ENCODE measurements at regions not wholly inside any gene's neighbourhood (a gene's known extent, or its start where the extent isn't known, plus 50 kb on each side); places are given as distances from the start of the nearest gene placed in this dataset.
"Not testable (repeated sequence)": the region's sequence is repeated elsewhere in the genome, so short reads cannot be mapped to it uniquely, and the experiment has no call there.

GRCh38 chr2:116769514-116769913, 1045.0 kb upstream of the DDX18 start:
- DNase-seq (ENCODE audit: low spot score): no peak

- DNase-seq (ENCODE audit: low spot score): no peak
These were observed 1037.9 kb upstream of the DDX18 start for GRCh38 chr2:116776556-116776955.

GRCh38 chr2:116787848-116788247, 1026.6 kb upstream of the DDX18 start:
- no peak for DNase-seq (ENCODE audit: low spot score)

GRCh38 chr2:116802671-116803070, 1011.8 kb upstream of the DDX18 start:
- no peak for DNase-seq (ENCODE audit: low spot score)

- no peak for DNase-seq (ENCODE audit: low spot score)
These were observed 1009.6 kb upstream of the DDX18 start for GRCh38 chr2:116804901-116805300.

- DNase-seq (ENCODE audit: low spot score): not testable (repeated sequence)
These were observed 1008.0 kb upstream of the DDX18 start for GRCh38 chr2:116806505-116806904.

- DNase-seq (ENCODE audit: low spot score): no peak
These were observed 1005.4 kb upstream of the DDX18 start for GRCh38 chr2:116809109-116809508.

- DNase-seq (ENCODE audit: low spot score): no peak
These were observed 1004.4 kb upstream of the DDX18 start for GRCh38 chr2:116810071-116810470.

- no peak for DNase-seq (ENCODE audit: low spot score)
These were observed 1003.8 kb upstream of the DDX18 start for GRCh38 chr2:116810645-116811044.

- DNase-seq (ENCODE audit: low spot score): no peak
These were observed 995.1 kb upstream of the DDX18 start for GRCh38 chr2:116819355-116819754.

GRCh38 chr2:116820986-116821385, 993.5 kb upstream of the DDX18 start:
- no peak for DNase-seq (ENCODE audit: low spot score)

- DNase-seq (ENCODE audit: low spot score): not testable (repeated sequence)
These were observed 984.9 kb upstream of the DDX18 start for GRCh38 chr2:116829543-116829942.

GRCh38 chr2:116832148-116832547, 982.3 kb upstream of the DDX18 start:
- DNase-seq (ENCODE audit: low spot score): no peak

- no peak for DNase-seq (ENCODE audit: low spot score)
These were observed 981.4 kb upstream of the DDX18 start for GRCh38 chr2:116833052-116833451.

- DNase-seq (ENCODE audit: low spot score): no peak
These were observed 972.3 kb upstream of the DDX18 start for GRCh38 chr2:116842164-116842563.

GRCh38 chr2:116859708-116860107, 954.8 kb upstream of the DDX18 start:
- DNase-seq (ENCODE audit: low spot score): no peak

GRCh38 chr2:116874021-116874420, 940.5 kb upstream of the DDX18 start:
- DNase-seq (ENCODE audit: low spot score): no peak

- no peak for DNase-seq (ENCODE audit: low spot score)
These were observed 937.2 kb upstream of the DDX18 start for GRCh38 chr2:116877274-116877673.

GRCh38 chr2:116877944-116878343, 936.5 kb upstream of the DDX18 start:
- no peak for DNase-seq (ENCODE audit: low spot score)

- DNase-seq (ENCODE audit: low spot score): no peak
These were observed 934.8 kb upstream of the DDX18 start for GRCh38 chr2:116879650-116880160.

GRCh38 chr2:116891191-116891590, 923.3 kb upstream of the DDX18 start:
- no peak for DNase-seq (ENCODE audit: low spot score)

- no peak for DNase-seq (ENCODE audit: low spot score)
These were observed 903.0 kb upstream of the DDX18 start for GRCh38 chr2:116911540-116911939.

GRCh38 chr2:116915673-116916072, 898.8 kb upstream of the DDX18 start:
- no peak for DNase-seq (ENCODE audit: low spot score)

GRCh38 chr2:116917196-116917595, 897.3 kb upstream of the DDX18 start:
- DNase-seq (ENCODE audit: low spot score): no peak

- DNase-seq (ENCODE audit: low spot score): no peak
These were observed 895.9 kb upstream of the DDX18 start for GRCh38 chr2:116918574-116918973.
